Left colon (tissue), 2 donors: ENCODE measurements at regions not wholly inside any gene's neighbourhood (a gene's known extent, or its start where the extent isn't known, plus 50 kb on each side); places are given as distances from the start of the nearest gene placed in this dataset.

Experiments
- ATAC-seq: fragments of 200-7000 bp; cut with Tn5 transposase; one replicate; pipeline ENCODE4 v1.9.1; 2020; ENCODE audit warnings: mild to moderate bottlenecking, moderate library complexity
- DNase-seq, 2 donors: peaks; one replicate each; pipeline ENCODE4 v3.0.0-alpha.2; 2020
- intact Hi-C, 2 donors: fragments of 100-400 bp; cut with DNase I in 1 of 2; cut with micrococcal nuclease in 1 of 2; formaldehyde crosslinking; loops; one replicate each; pipeline versions ENCODE4 v1.11.2 to v1.14.0; 2022; cut with DNase I, micrococcal nuclease
- donor health status: DM: no; HTN: no; CAD: no.
- donor health status: DM: yes; HTN: yes; CAD: no.

GRCh38 chr11:47904048-47904447 is 55.9 kb upstream of the NUP160 start:
- no peak for ATAC-seq

GRCh38 chr11:47899801-47900200 is 51.7 kb upstream of the NUP160 start:
- ATAC-seq (no peak), DNase-seq (no peak)
- intact Hi-C loops, result no loop called here

More at GRCh38 chr11:47904048-47904447, 55.9 kb upstream of the NUP160 start:
- intact Hi-C loops, result no loop called here
- DNase-seq, result no peak
